ENCODE measurements at regions not wholly inside any gene's neighbourhood (a gene's known extent, or its start where the extent isn't known, plus 50 kb on each side); places are given as distances from the start of the nearest gene placed in this dataset.
A peak's percentile ranks its signal among the peaks of the same experiment; 100 is the strongest.

DNA sequence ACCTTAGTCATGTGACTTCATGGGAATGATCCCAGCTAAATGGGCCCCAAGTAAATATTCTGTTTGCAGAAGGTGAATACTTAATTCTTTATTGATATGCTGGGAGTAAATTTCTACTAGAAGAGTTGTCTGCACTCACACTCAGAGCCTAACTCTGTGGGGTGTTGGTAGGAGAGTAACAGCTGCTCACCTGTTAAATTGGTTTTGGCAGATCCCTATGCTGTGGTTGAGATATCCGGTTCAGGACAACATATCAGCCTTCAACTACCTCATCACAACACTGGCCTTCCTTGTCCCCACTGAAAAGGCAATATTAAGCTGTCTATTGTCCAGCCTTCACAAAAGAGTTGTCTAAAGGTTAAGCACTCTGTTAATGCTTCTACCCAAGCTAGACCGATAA, 738.3 kb downstream of the INHBA start:
- DNase-seq (ENCODE audit: low read depth): no peak

DNA sequence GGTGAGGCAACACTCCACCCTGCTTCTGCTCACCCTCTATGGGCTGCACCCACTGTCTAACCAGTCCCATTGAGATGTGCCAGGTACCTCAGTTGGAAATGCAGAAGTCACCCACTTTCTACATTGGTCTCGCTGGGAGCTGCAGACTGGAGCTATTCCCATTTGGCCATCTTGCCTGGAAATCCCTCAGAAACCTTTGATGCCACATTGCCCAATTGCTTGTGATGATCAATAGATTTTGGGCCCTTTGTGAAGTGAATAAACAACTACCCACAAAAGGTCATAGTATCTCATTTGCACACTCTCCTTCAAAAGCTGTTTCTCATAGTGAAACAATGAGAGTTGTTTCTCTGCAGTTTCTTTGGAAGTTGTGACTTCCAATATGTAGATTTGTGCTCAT, 742.9 kb downstream of the INHBA start:
- DNase-seq (ENCODE audit: low read depth): no peak

DNA sequence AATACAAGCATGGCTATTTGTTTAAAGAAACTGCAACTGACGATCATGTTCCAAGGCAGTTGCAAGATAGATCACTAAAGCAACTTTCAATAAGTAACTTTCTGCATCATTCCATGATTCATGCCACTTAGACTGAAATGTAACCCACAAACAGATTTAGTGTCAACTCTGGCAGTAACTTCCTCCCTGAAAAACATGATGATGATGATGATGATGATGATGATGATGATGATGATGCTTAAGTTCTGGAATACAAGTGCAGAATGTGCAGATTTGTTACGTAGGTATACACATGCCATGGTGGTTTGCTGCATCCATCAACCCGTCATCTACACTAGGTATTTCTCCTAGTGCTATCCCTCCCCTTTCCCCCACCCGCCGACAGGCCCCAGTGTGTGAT, 754.7 kb downstream of the INHBA start:
- DNase-seq (ENCODE audit: low read depth): no peak

DNA sequence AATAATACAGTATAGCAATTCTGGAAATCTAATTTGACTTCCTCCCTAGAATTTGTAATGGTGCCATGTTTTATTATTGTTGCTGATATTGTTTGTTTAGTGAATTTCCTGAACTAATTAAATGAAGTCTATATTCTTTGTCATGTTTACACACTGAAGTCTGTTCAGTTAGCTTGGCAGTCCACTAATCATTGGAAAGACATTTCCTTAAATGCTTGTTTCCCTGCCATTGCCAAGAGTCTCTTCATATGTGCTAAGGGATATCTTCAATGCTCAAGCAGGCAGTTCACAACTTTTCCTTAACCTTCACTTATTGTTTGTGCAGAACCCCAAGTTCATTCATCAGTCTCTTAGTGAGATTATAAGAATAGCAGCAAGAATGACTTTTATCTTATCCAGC, 755.3 kb downstream of the INHBA start:
- DNase-seq (ENCODE audit: low read depth): no peak

DNA sequence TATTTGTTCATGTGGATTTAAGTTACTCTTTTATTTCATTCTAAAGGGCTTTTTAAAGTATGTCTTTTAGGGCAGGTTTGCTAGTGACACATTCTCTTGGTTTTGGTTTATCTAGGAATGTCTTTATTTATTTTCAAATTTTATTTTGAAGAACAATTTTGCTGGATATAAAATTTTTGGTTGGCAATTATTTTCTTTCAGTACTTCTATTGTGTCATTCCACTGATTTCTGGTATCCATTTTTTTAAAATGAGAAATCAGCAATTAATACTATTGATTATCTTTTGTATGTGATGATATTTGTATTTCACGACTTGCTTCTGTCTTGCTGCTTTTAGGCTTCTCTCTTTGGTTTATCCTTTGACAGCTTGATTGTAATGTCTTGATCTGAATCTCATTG, 756.3 kb downstream of the INHBA start:
- DNase-seq (ENCODE audit: low read depth): no peak

DNA sequence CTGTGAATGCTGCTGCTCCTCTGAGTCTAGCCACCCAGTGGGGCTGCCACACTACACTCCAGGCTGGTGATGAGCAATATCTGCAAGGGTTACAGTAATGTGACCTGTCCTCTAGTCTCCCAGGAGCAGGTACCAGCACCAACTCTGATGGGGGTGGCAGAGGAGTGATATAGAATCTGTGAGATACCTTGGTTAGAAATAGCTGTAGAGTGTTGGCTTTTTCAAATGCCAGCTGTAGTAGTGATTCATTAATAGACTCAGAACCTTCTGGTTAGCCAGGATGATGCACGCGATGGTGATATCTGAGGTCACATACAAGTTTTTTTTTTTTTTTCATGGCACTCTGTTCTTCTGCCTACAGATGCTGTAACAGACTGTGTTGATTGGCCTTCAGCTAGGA, 757.1 kb downstream of the INHBA start:
- peak; percentile 29 for DNase-seq (ENCODE audit: low read depth)

DNA sequence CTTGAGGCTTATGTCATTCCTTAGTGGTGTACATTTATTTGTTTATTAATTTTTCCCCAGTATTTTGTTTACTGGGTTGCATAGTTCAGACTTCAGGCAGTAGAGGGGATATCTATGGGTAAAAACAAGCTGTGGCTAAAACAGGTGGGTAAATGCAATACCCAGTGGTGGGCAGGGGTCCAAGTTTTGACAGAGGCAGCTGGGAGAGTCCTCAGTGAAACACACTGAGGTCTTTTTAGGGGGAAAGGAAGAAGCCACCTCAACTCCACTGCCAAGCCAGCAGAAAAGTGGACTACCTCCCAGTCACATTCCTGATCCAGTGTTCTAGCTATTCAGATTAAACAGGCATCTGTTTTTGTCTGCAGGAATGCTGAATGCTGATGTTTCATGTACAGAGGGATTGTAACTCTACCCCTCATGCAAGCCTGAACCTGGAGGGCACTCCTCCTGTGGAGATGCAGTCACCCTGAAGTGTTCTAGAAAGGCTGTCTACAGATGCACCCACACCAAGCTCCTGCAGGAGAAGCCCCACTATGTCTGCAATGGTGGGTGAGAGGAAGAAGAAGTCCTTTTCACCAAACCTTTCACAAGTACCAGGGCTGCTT, 757.8 kb downstream of the INHBA start:
- DNase-seq (ENCODE audit: low read depth): no peak

DNA sequence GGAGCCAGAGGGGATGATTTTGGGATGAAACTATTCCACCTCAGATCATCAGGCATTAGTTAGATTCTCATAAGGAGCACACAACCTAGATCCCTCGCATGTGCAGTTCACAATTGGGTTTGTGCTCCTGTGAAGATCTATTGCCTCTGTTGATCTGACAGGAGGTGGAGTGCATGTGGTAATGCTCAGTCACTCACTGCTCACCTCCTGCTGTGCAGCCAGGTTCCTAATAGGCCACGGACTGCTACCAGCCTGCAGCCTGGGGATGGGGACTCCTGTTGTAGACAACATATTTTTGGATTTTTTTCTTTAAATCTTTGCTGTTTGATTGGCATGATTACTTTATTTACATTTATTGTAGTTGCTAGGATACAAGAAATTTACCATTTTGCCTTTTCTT, 765.0 kb downstream of the INHBA start:
- no peak for DNase-seq (ENCODE audit: low read depth)

DNA sequence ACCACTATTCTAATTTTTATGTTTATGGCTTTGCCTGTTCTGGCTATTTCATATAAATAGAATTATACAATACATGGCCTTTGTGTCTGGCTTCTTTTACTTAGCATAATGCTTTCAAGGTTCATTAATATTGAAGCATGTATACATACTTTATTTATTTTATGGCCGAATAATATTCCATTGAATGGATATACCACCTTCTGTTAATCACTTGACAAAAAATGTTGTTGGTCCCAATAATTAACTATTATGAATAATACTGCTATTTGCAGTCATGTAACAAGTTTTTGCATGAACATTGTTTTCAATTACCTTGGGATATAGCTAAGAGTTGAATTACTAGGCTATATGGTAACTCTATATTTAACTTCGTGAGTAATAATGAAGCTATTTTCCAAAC, 767.5 kb downstream of the INHBA start:
- DNase-seq (ENCODE audit: low read depth): no peak

DNA sequence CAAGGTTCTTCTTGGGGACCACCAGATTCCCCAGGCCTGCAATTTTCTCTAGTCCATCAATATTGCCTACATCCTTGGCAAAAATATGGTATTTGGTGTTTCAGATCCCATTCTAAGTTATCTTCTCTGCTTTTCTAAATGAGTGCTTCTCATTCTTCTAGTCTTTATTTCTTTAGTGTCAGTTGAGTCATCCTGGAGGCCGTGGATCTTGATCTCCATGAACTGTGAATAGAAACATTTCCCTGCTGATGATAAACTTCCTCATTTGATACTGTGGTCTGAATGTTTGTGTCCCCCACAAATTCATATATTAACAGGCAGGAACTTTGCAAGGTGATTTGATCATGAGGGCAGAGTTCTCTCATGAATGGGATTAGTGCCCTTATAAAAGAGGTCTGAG, 779.3 kb downstream of the INHBA start:
- no peak for DNase-seq (ENCODE audit: low read depth)

DNA sequence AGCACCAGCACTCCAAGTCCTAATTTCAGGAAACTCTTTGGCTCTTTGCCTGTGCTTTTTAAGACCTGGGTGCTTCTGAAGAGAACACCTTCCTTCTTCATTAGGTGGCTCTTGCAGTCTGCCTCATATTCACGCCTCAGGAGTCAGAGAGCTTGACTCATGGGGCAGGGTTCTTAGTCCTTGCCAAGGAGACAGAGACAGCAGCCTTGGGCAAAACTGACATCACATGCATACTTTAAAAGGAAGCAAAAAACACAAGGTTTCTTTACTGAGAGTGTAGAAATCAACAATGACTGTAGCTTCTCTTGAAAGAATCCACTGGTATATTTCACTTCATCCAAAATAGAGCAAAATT, 780.6 kb downstream of the INHBA start:
- DNase-seq (ENCODE audit: low read depth): peak; percentile 39

DNA sequence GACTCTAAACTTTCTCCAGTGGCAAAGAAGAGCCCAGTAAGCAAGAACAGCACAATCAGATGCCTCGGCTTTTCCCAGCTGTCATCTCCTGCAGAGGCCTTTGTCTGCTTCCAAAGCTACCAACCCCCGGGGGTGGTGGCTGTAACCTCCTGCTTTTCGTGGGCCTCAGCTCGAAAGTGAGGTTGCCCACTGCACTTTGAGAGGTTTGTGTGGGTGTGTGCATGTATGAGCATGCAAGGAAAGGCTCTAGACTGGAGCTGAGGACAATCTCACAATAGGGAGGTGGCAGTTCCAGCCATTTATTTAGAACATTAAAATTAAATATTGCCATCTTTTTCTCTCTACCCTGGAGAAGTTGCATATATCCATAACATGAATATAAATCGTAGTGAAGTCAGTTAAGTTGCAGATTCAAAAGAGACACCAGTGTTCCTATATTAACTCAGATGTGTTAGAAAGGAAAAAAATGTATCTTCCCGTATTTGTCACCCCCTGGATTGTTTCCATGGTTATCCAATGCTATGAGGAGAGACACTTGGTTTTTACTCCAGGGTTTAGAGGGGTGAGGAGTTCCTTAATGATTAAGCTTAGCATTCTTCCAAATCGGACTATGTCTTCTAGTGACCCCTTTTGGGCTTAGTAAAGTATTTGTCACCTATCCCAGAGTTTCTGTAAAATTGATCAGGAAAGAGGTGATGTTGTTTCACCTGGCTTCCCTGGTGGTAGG, 781.1 kb downstream of the INHBA start:
- no peak for DNase-seq (ENCODE audit: low read depth)

DNA sequence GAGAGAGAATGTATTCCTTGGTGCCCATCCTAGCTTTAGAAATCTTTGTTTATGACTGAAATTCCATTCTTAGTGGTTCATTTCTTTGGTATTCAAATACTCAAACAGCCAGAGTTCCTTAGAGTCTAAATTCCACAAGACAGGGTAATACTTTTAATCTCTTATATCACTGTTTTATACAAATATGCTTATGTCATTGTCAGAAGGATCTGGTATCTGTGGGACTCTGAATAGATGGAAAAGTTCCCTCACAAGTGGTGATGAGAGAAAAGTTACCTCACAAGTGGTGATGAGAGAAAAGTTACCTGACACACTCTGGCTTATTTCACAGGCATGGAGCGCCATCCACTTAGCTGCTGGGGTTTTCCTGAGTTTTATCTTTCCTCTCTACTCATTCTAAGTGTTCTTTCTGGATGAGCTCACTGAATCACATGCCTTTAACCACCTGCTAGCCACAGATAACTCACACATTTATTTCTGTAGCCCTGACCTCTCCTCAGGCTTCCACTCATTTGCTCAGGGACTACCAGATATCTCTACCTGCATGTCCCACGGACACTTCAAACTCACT, 784.0 kb downstream of the SUGCT start:
- peak; percentile 51 for DNase-seq (ENCODE audit: low read depth)

DNA sequence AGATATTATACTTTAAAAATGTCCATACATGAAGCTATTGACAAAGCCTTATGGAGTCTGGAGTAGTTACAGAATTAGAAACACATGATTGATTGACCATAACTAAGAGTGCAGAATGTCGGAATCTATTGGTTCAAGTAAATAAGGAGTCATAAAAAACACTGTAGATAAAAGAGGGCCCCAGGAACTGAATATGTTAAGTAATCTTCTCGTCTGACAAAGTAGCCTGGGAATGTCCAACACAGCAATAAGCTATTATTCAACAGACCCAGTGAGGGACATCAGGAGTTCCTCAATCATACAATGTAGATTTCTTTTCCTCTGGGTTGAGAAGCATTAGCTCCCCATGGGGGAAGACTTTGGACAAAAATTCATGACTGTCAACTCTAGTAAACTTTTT, 782.0 kb downstream of the SUGCT start:
- no peak for DNase-seq (ENCODE audit: low read depth)

DNA sequence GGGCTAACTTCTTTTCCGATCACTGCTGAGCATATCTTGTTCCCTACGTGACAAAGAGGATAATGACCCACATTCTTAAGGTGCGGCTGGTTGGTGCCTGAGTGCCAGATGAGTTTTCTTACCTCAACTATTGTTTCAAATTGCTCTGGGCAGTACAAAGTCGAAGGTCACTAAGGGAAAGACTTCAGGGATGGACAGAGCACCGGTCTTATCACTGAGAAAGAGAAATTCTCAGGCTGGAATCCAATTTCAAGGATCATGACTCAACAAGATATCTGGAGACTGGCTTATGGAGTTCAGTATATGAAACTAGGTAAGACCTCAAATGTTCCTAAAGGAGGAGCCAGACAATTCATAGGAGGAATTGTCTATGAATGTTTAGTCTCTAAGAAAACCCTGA, 780.3 kb downstream of the SUGCT start:
- DNase-seq (ENCODE audit: low read depth): no peak

Measured in HT1080 (cell line).